K562 (cell line): ENCODE measurements at regions not wholly inside any gene's neighbourhood (a gene's known extent, or its start where the extent isn't known, plus 50 kb on each side); places are given as distances from the start of the nearest gene placed in this dataset.

ENCODE experiments used
- CREBBP ChIP-seq: IDR thresholded peaks from one replicate; pipeline ENCODE4 v1.6.1; 2012; ENCODE audit warnings: low read depth, mild to moderate bottlenecking, control low read depth, inconsistent platforms, low read length
- FIP1L1 ChIP-seq: fragments of 200-400 bp; formaldehyde crosslinking; IDR thresholded peaks from 2 replicates; pipeline ENCODE4 v1.6.1; 2018; ENCODE audit warnings: mild to moderate bottlenecking, low read depth, low read length; ENCODE audit not compliant: poor library complexity, severe bottlenecking
- GATAD2A ChIP-seq: fragments of 450-650 bp; IDR thresholded peaks from 2 replicates; pipeline ENCODE4 v1.6.1; 2017
- HCFC1 ChIP-seq: IDR thresholded peaks from 2 replicates; pipeline ENCODE4 v1.6.1; 2012; ENCODE audit warnings: low read depth, low read length, improper control_type of control experiment
- JUNB ChIP-seq: fragments of 450-650 bp; formaldehyde crosslinking; conservative IDR thresholded peaks from 2 replicates; pipeline ENCODE4 v1.4.0; 2020; ENCODE audit warnings: mild to moderate bottlenecking
- MCM2 ChIP-seq: fragments of 450-650 bp; IDR thresholded peaks from 2 replicates; pipeline ENCODE4 v1.6.1; 2017; ENCODE audit warnings: low read depth, mild to moderate bottlenecking
- MTA2 ChIP-seq: fragments of 450-650 bp; IDR thresholded peaks from 2 replicates; pipeline ENCODE4 v1.6.1; 2016; ENCODE audit warnings: low read depth
- NFYB ChIP-seq: IDR thresholded peaks from 2 replicates; pipeline ENCODE4 v1.6.1; 2011; ENCODE audit warnings: mild to moderate bottlenecking, moderate library complexity; ENCODE audit not compliant: insufficient read length; ENCODE audit errors: extremely low read depth
- NRF1 ChIP-seq, 2 experiments: fragments of 450-650 bp; IDR thresholded peaks in 1 of 2; conservative IDR thresholded peaks in 1 of 2; 2 replicates each; pipeline ENCODE4 v1.6.1; 2014; ENCODE audit warnings: mild to moderate bottlenecking in 2 of 2
- POLR2AphosphoS2 ChIP-seq: IDR thresholded peaks from 2 replicates; pipeline ENCODE4 v1.6.1; 2012; ENCODE audit warnings: low read length, improper control_type of control experiment
- RBM34 ChIP-seq: fragments of 200-400 bp; formaldehyde crosslinking; IDR thresholded peaks from 2 replicates; pipeline ENCODE4 v1.6.1; 2018; ENCODE audit warnings: low read length, borderline replicate concordance; ENCODE audit not compliant: insufficient read depth
- SRSF1 ChIP-seq: fragments of 200-400 bp; formaldehyde crosslinking; IDR thresholded peaks from 2 replicates; pipeline ENCODE4 v1.6.1; 2017; ENCODE audit warnings: mild to moderate bottlenecking, low read depth, low read length, moderate library complexity
- TRIM28 ChIP-seq: fragments of 450-650 bp; IDR thresholded peaks from 2 replicates; pipeline ENCODE4 v1.6.1; 2017
- WHSC1 ChIP-seq: IDR thresholded peaks from one replicate; pipeline ENCODE4 v1.6.1; 2012; ENCODE audit warnings: low read length, control low read depth, inconsistent platforms
- XRCC5 ChIP-seq: fragments of 200-400 bp; formaldehyde crosslinking; IDR thresholded peaks from 2 replicates; pipeline ENCODE4 v1.6.1; 2017; ENCODE audit warnings: low read depth, mild to moderate bottlenecking, low read length
- ZEB2 ChIP-seq: fragments of 450-650 bp; IDR thresholded peaks from 2 replicates; pipeline ENCODE4 v1.6.1; 2016
- ZNF224 ChIP-seq: sonication (generic); formaldehyde crosslinking; IDR thresholded peaks from 2 replicates; pipeline ENCODE4 v1.8.0; 2022; ENCODE audit warnings: mild to moderate bottlenecking, missing genetic modification reagents
- ZNF282 ChIP-seq: sonication (generic); formaldehyde crosslinking; IDR thresholded peaks from 2 replicates; pipeline ENCODE4 v1.8.1; 2023; ENCODE audit warnings: missing genetic modification reagents
- ZNF384 ChIP-seq: IDR thresholded peaks from 2 replicates; pipeline ENCODE4 v1.6.1; 2012; ENCODE audit warnings: low read depth, low read length, improper control_type of control experiment
- ZNF431 ChIP-seq: sonication (generic); formaldehyde crosslinking; IDR thresholded peaks from 2 replicates; pipeline ENCODE4 v1.8.0; 2022; ENCODE audit warnings: mild to moderate bottlenecking, missing genetic modification reagents
- ZNF511 ChIP-seq: sonication (generic); formaldehyde crosslinking; IDR thresholded peaks from 2 replicates; pipeline ENCODE4 v1.8.0; 2022; ENCODE audit warnings: mild to moderate bottlenecking, missing genetic modification reagents
- ZNF586 ChIP-seq: fragments of 450-650 bp; formaldehyde crosslinking; conservative IDR thresholded peaks from 2 replicates; pipeline ENCODE4 v1.4.0; 2020; ENCODE audit warnings: mild to moderate bottlenecking, moderate library complexity
- ZNF644 ChIP-seq: fragments of 200-800 bp; sonication (Bioruptor generic); IDR thresholded peaks from 2 replicates; pipeline ENCODE4 v1.6.1; 2016; ENCODE audit warnings: low read depth, missing genetic modification characterization, missing compliant biosample characterization
- ZNF766 ChIP-seq: fragments of 200-800 bp; sonication (Bioruptor generic); conservative IDR thresholded peaks from 2 replicates; pipeline ENCODE4 v1.6.1; 2016; ENCODE audit warnings: missing genetic modification characterization, missing compliant biosample characterization
- ZNF785 ChIP-seq: fragments of 250-450 bp; sonication (Bioruptor Pico); IDR thresholded peaks from 2 replicates; pipeline ENCODE4 v1.4.0; 2020; ENCODE audit warnings: mild to moderate bottlenecking
- TF ChIP-seq, protein P1 (sequence below): fragments of 450-650 bp; IDR thresholded peaks from 2 replicates; pipeline ENCODE4 v1.6.1; 2017; ENCODE audit warnings: antibody characterized with exemption, mild to moderate bottlenecking

DNA sequence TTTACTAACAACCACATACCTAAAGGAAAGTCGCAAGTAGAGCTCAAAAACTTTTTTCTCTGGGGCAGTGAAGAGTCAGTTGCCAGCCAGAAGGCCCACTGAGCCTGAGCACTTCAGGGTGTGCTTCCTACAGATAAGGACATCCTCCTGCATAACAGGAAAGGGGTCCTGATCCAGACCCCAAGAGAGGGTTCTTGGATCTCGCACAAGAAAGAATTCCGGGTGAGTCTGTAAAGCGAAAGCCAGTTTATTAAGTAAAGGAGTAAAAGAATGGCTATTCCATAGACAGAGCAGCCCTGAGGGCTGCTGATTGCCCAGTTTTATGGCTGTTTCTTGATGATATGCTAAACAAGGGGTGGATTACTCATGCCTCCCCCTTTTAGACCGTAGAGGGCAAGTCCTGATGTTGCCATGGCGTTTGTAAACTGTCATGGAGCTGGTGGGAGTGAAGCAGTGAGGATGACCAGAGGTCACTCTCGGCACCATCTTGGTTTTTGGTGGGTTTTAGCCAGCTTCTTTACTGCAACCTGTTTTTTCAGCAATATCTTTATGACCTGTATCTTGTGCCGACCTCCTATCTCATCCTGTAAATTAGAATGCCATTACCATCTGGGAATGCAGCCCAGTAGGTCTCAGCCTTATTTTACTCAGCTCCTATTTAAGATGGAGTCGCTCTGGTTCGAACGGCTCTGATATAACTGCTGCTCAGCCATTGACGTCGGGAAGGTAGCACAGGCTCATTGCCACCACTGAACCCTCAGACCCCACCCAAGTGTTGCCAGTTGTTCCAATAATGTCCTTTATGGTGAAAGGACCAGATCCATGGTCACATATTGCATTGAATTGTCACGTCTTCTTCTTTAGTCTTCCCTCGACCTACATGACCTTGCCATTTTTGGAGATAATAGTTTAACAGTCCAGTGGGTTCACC is 96.6 kb upstream of the ERRFI1 start (continued):
- no peak for TF ChIP-seq POLR2AphosphoS2
- TF ChIP-seq, protein P1, sequence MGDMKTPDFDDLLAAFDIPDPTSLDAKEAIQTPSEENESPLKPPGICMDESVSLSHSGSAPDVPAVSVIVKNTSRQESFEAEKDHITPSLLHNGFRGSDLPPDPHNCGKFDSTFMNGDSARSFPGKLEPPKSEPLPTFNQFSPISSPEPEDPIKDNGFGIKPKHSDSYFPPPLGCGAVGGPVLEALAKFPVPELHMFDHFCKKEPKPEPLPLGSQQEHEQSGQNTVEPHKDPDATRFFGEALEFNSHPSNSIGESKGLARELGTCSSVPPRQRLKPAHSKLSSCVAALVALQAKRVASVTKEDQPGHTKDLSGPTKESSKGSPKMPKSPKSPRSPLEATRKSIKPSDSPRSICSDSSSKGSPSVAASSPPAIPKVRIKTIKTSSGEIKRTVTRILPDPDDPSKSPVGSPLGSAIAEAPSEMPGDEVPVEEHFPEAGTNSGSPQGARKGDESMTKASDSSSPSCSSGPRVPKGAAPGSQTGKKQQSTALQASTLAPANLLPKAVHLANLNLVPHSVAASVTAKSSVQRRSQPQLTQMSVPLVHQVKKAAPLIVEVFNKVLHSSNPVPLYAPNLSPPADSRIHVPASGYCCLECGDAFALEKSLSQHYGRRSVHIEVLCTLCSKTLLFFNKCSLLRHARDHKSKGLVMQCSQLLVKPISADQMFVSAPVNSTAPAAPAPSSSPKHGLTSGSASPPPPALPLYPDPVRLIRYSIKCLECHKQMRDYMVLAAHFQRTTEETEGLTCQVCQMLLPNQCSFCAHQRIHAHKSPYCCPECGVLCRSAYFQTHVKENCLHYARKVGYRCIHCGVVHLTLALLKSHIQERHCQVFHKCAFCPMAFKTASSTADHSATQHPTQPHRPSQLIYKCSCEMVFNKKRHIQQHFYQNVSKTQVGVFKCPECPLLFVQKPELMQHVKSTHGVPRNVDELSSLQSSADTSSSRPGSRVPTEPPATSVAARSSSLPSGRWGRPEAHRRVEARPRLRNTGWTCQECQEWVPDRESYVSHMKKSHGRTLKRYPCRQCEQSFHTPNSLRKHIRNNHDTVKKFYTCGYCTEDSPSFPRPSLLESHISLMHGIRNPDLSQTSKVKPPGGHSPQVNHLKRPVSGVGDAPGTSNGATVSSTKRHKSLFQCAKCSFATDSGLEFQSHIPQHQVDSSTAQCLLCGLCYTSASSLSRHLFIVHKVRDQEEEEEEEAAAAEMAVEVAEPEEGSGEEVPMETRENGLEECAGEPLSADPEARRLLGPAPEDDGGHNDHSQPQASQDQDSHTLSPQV, result peak; percentile 100
- TF ChIP-seq XRCC5, result no peak
- TF ChIP-seq HCFC1, result peak; percentile 37; the same call in 1 of the 2 replicates
- TF ChIP-seq ZNF511, result no peak
- no peak for TF ChIP-seq TRIM28
- no peak for TF ChIP-seq NFYB
- 0 out of 2 replicates have a peak, but pooled peaks have one; percentile 19 for TF ChIP-seq ZNF586 (CRISPR knock-in tag)
- no peak for TF ChIP-seq FIP1L1
- TF ChIP-seq NRF1 (conservative IDR thresholded peaks at IDR 0.05 in 1 of 2, IDR thresholded peaks at IDR 0.05 in 1 of 2), result peak in 1 of 2 experiments; percentile 8; a peak in 3 of 4 replicates
- no peak for TF ChIP-seq CREBBP
- peak; percentile 61 for TF ChIP-seq MTA2
- no peak for TF ChIP-seq SRSF1
- TF ChIP-seq ZNF282, result no peak
- TF ChIP-seq JUNB (CRISPR knock-in tag), result no peak
- no peak for TF ChIP-seq ZNF431 (CRISPR knock-in tag)
- peak; percentile 10; the same call in 1 of the 2 replicates for TF ChIP-seq ZNF384
- peak; percentile 95 for TF ChIP-seq ZNF644 (tag)
- TF ChIP-seq RBM34, result no peak
- peak; percentile 98 for TF ChIP-seq ZNF766 (CRISPR knock-in tag)
- peak; percentile 97; the same call in 1 of the 2 replicates for TF ChIP-seq GATAD2A
- no peak for TF ChIP-seq MCM2
- no peak for TF ChIP-seq ZNF785
- TF ChIP-seq ZEB2, result no peak
- no peak for TF ChIP-seq WHSC1
- TF ChIP-seq ZNF224 (CRISPR knock-in tag), result no peak
